ENCODE measurements at regions not wholly inside any gene's neighbourhood (a gene's known extent, or its start where the extent isn't known, plus 50 kb on each side); places are given as distances from the start of the nearest gene placed in this dataset.
"Not testable (repeated sequence)": the region's sequence is repeated elsewhere in the genome, so short reads cannot be mapped to it uniquely, and the experiment has no call there.

DNA sequence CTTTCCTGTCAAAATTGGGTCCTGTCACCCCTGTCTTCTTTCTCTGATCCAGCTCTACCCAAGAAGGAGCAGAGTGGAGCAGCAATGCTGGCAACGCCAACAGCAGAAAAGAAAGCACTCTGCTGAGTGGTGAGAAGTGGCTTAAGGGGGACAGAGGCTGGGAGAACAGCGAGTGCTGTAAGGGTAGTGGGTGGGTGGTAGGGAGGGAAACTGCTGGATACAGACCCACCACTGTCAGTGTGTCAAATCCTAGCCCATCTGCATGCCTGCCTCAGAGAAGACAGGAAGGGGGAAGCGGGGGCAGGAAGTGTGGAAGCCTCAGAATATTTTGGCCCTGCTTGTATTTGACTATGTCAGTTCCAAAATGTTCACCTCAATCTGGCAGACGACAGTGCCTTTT lies 170.4 kb upstream of the MAST4 start:
- no peak for DNase-seq

GRCh38 chr5:66426259-66427138 lies 169.7 kb upstream of the MAST4 start:
- DNase-seq, result no peak

- no peak for DNase-seq
Observed at GRCh38 chr5:66427139-66427442, 169.1 kb upstream of the MAST4 start.

- no peak for DNase-seq
Observed at GRCh38 chr5:66436721-66437120, 159.5 kb upstream of the MAST4 start.

DNA sequence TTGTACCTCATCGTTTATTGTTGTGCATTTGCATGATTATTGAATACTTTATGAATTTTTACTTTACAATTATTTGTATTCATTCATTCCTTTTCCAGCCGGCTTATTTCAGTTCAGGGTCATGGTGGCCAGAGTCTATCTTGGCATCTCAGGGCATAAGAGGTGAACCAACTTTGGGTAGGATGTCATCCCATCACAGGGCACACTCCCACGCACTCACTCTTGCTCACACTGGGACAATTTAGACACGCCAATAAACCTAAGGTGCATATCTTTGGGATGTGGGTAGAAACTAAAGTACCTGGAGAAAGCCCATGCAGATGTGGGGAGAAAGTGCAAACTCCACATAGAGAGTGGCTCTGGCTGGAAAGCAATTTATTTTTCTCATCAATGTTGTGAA lies 158.1 kb upstream of the MAST4 start:
- no peak for DNase-seq

GRCh38 chr5:66438696-66439095 lies 157.5 kb upstream of the MAST4 start:
- DNase-seq, result no peak

GRCh38 chr5:66440202-66440680 lies 156.0 kb upstream of the MAST4 start:
- DNase-seq, result no peak

GRCh38 chr5:66441351-66441750 lies 154.8 kb upstream of the MAST4 start:
- DNase-seq, result no peak

- no peak for DNase-seq
Observed at GRCh38 chr5:66442951-66443445, 153.2 kb upstream of the MAST4 start.

GRCh38 chr5:66443462-66444130 lies 152.6 kb upstream of the MAST4 start:
- DNase-seq, result no peak

GRCh38 chr5:66448070-66448469 lies 148.1 kb upstream of the MAST4 start:
- DNase-seq, result not testable (repeated sequence)

DNA sequence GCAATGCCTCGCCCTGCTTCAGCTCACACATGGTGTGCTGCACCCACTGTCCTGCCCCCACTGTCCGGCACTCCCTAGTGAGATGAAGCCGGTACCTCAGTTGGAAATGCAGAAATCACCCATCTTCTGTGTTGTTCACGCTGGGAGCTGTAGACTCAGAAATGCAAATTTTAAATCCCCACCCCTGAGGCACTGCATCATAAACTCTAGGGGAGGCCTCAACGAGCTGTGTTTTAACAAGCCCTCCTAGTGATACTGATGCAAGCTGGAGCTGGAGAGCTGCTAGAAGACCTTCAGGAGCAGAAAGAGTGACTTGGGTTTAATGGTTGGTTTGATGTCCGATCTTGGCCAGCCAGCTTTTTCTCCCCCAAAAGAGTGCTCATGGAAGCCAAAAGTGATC lies 146.0 kb upstream of the MAST4 start:
- no peak for DNase-seq

- DNase-seq, result no peak
Observed at GRCh38 chr5:66450988-66451387, 145.2 kb upstream of the MAST4 start.

- DNase-seq, result no peak
Observed at GRCh38 chr5:66452109-66452508, 144.1 kb upstream of the MAST4 start.

DNA sequence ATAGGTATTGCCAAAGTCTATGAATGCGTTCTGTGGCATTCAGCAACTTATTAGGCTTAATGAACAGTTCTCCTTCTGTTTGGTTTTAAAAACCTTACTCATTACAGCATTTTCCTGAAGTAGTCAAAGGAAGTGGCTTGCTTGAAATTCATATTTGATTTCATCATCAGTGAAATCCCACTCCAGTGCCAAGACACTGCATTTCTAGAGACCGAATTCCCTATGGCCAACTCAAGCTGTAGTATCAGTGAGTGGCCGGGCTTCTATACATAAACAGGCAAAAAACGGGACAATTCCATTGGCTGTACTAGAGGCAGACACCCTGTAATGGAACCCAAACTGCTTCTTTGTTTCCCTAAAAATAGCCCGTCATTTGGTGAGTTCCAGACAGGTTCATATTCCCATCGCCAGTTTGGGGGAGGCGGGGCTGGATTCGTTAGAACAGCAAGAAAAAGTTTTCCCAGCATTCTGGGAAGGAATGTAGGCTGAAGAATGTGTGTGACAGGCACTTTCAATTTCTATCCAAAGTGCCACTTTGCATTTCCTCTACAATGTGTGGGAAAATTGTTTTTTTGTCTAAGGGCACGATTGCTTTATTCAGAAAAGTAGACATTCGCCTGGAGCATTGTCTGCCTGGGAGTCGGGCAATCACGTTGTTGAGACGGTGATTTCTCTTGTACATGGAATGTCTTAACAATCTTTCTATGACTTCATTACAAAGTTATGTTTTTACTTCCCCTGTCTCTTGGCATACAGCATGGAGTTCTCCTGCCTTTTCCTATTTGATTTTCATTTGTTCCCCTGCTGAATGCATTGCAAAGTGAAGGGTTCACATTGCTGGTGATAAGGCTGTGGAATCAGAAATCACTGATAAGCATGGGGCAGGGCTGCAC lies 141.8 kb upstream of the MAST4 start:
- no peak for DNase-seq

DNA sequence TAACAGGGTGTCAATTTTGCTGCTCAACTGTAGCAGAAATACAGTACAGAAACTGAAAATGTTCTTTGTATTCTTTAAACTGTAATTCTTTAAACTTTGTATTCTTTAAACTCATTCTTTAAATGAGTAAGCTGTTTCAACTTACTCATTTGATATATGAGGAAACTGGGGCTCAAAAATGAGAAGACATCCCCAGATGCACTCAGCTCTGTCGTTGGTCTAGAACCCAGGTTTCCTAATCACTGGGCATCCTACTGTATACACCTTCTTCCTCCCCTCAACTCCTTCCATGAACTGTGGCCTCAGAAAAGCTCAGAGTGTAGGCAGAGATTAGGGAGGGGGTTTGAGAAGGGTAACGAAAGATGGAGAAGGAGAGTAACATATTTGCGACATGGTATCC lies 136.5 kb upstream of the MAST4 start:
- DNase-seq, result no peak

- no peak for DNase-seq
Observed at GRCh38 chr5:66467564-66467963, 128.6 kb upstream of the MAST4 start.

DNA sequence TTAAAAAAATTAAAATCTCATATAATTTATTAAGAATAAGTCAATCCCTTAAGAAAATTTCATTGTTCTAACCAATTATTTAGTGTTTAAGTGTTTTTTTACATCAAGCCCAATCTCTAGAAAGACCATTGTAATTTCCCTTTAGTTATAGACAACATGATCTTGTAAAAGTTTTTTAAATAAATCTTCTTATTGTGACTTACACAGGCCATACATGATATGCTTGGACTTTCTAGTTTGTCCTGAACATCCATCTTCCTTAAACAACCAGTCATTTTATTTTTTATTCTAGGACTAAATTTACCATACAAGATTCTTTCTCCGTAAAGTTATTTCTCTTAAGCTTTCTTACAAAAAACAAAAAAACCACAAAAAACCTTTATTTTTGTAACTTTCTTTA lies 126.5 kb upstream of the MAST4 start:
- no peak for DNase-seq

DNA sequence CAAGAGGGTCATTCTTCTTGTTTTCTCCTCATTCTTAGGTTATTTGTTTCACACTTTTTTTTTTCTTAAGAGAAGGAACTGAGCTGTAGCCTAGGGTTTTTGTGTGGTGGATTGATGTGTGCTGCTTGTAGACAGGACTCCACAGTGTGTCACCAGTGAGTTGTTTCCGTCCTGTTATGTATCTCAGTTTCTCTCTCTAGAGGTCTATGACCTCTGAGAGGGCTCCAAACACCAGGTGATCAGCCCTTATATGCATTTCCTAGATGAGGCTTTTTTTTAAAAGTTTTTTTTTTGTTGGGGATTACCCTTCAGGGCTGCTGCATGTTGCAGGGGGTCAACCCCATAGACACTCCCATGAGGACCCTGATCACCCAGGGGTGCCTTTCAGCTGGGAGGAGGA lies 124.2 kb upstream of the MAST4 start:
- DNase-seq, result no peak

- DNase-seq, result no peak
Observed at GRCh38 chr5:66475731-66476130, 120.5 kb upstream of the MAST4 start.

GRCh38 chr5:66477596-66477995 lies 118.6 kb upstream of the MAST4 start:
- no peak for DNase-seq

DNA sequence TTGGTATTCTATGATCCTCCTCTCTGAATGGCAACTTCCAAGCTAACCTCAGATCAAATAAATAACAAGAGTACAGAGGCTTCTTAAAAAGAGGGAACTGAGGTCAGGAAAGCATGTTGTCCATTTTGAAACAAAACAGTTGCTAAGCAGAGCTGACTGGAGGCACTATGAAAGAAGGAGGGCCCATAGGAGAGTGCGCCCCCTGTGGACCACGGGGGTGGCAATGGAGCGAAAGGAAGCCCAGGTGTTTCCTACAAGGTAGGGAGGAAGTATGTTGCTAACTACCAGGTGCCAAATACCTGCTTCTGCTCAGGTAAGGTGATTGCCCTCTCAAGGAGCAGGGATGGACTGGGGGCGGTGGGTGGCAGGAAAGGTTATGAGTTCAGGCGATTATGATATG lies 101.8 kb upstream of the MAST4 start:
- DNase-seq, result no peak

- no peak for DNase-seq
Observed at GRCh38 chr5:66498791-66499207, 97.4 kb upstream of the MAST4 start.
